GM23248 (cell line): ENCODE measurements at regions not wholly inside any gene's neighbourhood (a gene's known extent, or its start where the extent isn't known, plus 50 kb on each side); places are given as distances from the start of the nearest gene placed in this dataset.

Experiments
- EZH2 ChIP-seq: fragments of 200-600 bp; sonication (generic); IDR thresholded peaks from 2 replicates; pipeline ENCODE4 v1.6.1; 2018; ENCODE audit warnings: antibody characterized with exemption, mild to moderate bottlenecking; ENCODE audit not compliant: insufficient read depth, poor library complexity, severe bottlenecking
- EZH2phosphoT487 ChIP-seq: fragments of 200-600 bp; sonication (generic); IDR thresholded peaks from 2 replicates; pipeline ENCODE4 v1.6.1; 2018; ENCODE audit warnings: antibody characterized with exemption, moderate library complexity, mild to moderate bottlenecking, low read depth; ENCODE audit not compliant: insufficient read depth

DNA sequence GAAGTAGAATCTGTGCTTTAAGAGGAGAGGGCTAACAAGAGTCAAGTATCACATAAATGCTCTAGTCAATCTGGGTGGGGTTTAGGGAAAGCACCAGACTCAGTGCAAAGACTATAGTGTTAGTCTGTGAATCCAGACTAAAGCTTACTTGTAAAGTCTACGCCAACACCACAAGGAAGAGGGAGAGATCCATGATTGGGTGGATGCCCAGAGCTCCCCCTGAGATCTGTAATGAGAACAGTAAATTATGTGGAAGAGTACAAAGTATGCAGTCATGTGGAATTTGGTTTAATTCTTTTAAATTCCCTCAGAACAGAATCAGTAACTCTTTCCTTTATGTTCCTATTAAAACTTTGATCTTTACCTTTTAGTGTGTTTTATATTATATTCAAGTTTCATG is 354.7 kb upstream of the SPANXN4 start:
- no peak for TF ChIP-seq EZH2
- TF ChIP-seq EZH2phosphoT487: no peak
